Neuronal stem cell (in vitro differentiated cells): ENCODE measurements at regions not wholly inside any gene's neighbourhood (a gene's known extent, or its start where the extent isn't known, plus 50 kb on each side); places are given as distances from the start of the nearest gene placed in this dataset.

Experiments
- DNase-seq: peaks from one replicate; pipeline ENCODE4 v3.0.0-alpha.2; 2013; ENCODE audit warnings: low spot score
- H2AFZ ChIP-seq: one replicate; pipeline ENCODE4 v1.6.1; 2013; ENCODE audit warnings: mild to moderate bottlenecking, low read length, inconsistent platforms
- H2AK5ac ChIP-seq: 2 replicates; pipeline ENCODE4 v1.6.1; 2013; ENCODE audit warnings: low read depth, mild to moderate bottlenecking, inconsistent platforms, low read length, moderate library complexity, mixed read lengths
- H2BK120ac ChIP-seq: 2 replicates; pipeline ENCODE4 v1.6.1; 2013; ENCODE audit warnings: low read depth, mild to moderate bottlenecking, inconsistent platforms, low read length, moderate library complexity, mixed read lengths
- H2BK12ac ChIP-seq: one replicate; pipeline ENCODE4 v1.6.1; 2013; ENCODE audit warnings: low read length, inconsistent platforms
- H2BK15ac ChIP-seq: 2 replicates; pipeline ENCODE4 v1.6.1; 2013; ENCODE audit warnings: mild to moderate bottlenecking, low read length, inconsistent platforms, mixed read lengths
- H2BK5ac ChIP-seq: one replicate; pipeline ENCODE4 v1.6.1; 2013; ENCODE audit warnings: inconsistent platforms, mild to moderate bottlenecking, low read length, moderate library complexity
- H3K14ac ChIP-seq: one replicate; pipeline ENCODE4 v1.6.1; 2013; ENCODE audit warnings: low read length, inconsistent platforms
- H3K18ac ChIP-seq: 2 replicates; pipeline ENCODE4 v1.6.1; 2013; ENCODE audit warnings: low read length, inconsistent platforms
- H3K23ac ChIP-seq: 2 replicates; pipeline ENCODE4 v1.6.1; 2013; ENCODE audit warnings: low read depth, mild to moderate bottlenecking, mixed read lengths, low read length, inconsistent platforms; ENCODE audit not compliant: poor library complexity
- H3K27ac ChIP-seq: replicated peaks from 3 replicates; pipeline ENCODE4 v1.5.1; 2013; ENCODE audit warnings: low read length, inconsistent platforms
- H3K27me3 ChIP-seq, 3 experiments: 2 replicates each; pipeline ENCODE4 v1.6.1; 2013; ENCODE audit warnings: low read length in 3 of 3, mild to moderate bottlenecking in 2 of 3, inconsistent platforms in 1 of 3, low read depth in 1 of 3, mixed read lengths in 1 of 3, moderate library complexity in 1 of 3; ENCODE audit not compliant: control insufficient read depth in 3 of 3, insufficient read depth in 3 of 3
- H3K36me3 ChIP-seq, 2 donors: replicated peaks in 1 of 2; 2 replicates each; pipeline ENCODE4 v1.6.1; 2013; ENCODE audit warnings: low read length in 2 of 2; ENCODE audit not compliant: control insufficient read depth in 2 of 2, insufficient read depth in 2 of 2
- H3K4ac ChIP-seq: 2 replicates; pipeline ENCODE4 v1.6.1; 2013; ENCODE audit warnings: inconsistent platforms, mild to moderate bottlenecking, low read length, moderate library complexity
- H3K4me1 ChIP-seq, 2 donors: 1 replicate in 1 of 2; 2 replicates in 1 of 2; pipeline ENCODE4 v1.6.1; 2013; ENCODE audit warnings: low read length in 2 of 2, low read depth in 1 of 2; ENCODE audit not compliant: control insufficient read depth in 2 of 2, insufficient read depth in 1 of 2
- H3K4me2 ChIP-seq: one replicate; pipeline ENCODE4 v1.6.1; 2013; ENCODE audit warnings: mild to moderate bottlenecking, low read length, inconsistent platforms; ENCODE audit not compliant: insufficient read depth, poor library complexity, severe bottlenecking
- H3K4me3 ChIP-seq, 2 donors: 2 replicates each; pipeline ENCODE4 v1.5.1; 2013; ENCODE audit warnings: low read length in 2 of 2, mild to moderate bottlenecking in 2 of 2, inconsistent platforms in 1 of 2, moderate library complexity in 1 of 2
- H3K79me1 ChIP-seq: one replicate; pipeline ENCODE4 v1.6.1; 2013; ENCODE audit warnings: low read depth, mild to moderate bottlenecking, inconsistent platforms, low read length, moderate library complexity
- H3K9ac ChIP-seq: one replicate; pipeline ENCODE4 v1.6.1; 2013; ENCODE audit warnings: mild to moderate bottlenecking, low read depth, low read length, inconsistent platforms; ENCODE audit not compliant: poor library complexity
- H3K9me3 ChIP-seq, 2 donors: replicated peaks in 1 of 2; 2 replicates each; pipeline versions ENCODE3 to v1.6.1; 2013; ENCODE audit warnings: low read length in 2 of 2, mild to moderate bottlenecking in 2 of 2, inconsistent platforms in 1 of 2, low read depth in 1 of 2, mixed read lengths in 1 of 2, moderate library complexity in 1 of 2; ENCODE audit not compliant: control insufficient read depth in 2 of 2, insufficient read depth in 1 of 2
- H4K8ac ChIP-seq: one replicate; pipeline ENCODE4 v1.6.1; 2013; ENCODE audit warnings: low read depth, mild to moderate bottlenecking, inconsistent platforms, low read length, moderate library complexity
- H4K91ac ChIP-seq: one replicate; pipeline ENCODE4 v1.6.1; 2013; ENCODE audit warnings: low read length, low read depth, mild to moderate bottlenecking, inconsistent platforms; ENCODE audit not compliant: poor library complexity
- WGBS, 2 donors: extraction: QIAGEN DNeasy Blood & Tissue Kit; methylation state at CpG; one replicate each; pipeline ENCODE4 v1.1.7; 2013; ENCODE audit warnings: missing lambda C conversion rate in 2 of 2, mixed read lengths in 1 of 2; ENCODE audit not compliant: insufficient read length in 2 of 2, insufficient replicate concordance in 1 of 2; ENCODE audit errors: extremely low coverage in 2 of 2; 5-methylcytosine and 5-hydroxymethylcytosine counted together

DNA sequence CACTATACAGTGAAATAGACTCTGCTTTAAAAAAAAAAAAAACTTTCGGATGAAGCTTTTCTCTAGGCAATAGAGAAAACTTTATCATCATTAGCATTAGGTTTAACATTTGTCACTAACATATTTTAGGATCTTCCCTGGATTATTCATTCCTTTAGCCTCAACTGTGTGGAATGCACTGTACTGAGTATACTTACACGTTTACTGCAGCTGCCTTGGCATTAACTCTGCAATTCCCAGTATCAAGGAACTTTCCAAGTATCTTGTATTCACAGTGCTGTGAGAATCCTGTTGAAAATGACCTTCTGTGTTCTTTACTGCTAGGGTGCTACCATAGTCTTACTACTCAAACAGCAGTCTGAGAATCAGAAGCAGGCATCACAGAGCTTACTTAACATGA, 328.2 kb upstream of the COL3A1 start:
- Histone ChIP-seq H2AK5ac (no peak overlapping the region), H3K36me3 (no peaks in the 10 kb centered on the region), H3K27me3 (no peaks in the 10 kb centered on the region), H4K91ac (no peak overlapping the region), H3K27ac (no peak overlapping the region), H3K4me3 (no peak overlapping the region), H3K9ac (no peak overlapping the region), H3K18ac (no peak overlapping the region), H3K4me1 (no peaks in the 10 kb centered on the region), H4K8ac (no peak overlapping the region), H3K14ac (no peak overlapping the region), H3K23ac (no peak overlapping the region), H2BK12ac (no peak overlapping the region), H3K4ac (no peak overlapping the region), H2BK15ac (no peak overlapping the region), H3K4me2 (no peak overlapping the region), H2BK5ac (no peak overlapping the region), H3K79me1 (no peaks in the 10 kb centered on the region), H2AFZ (peak overlapping the region; percentile 15), H2BK120ac (no peak overlapping the region), H3K9me3 (peaks cover 0 to 3% of the 10 kb centered on the region in 2 donors)
- no CpG with 5 or more reads among the region's 2 CpGs for WGBS, 2 donors
- no peak for DNase-seq

GRCh38 chr2:188647430-188648070, 326.6 kb upstream of the COL3A1 start:
- Histone ChIP-seq H4K8ac (no peak overlapping the region), H2BK120ac (no peak overlapping the region), H2BK5ac (no peak overlapping the region), H3K9me3 (peaks cover 0 to 3% of the 10 kb centered on the region in 2 donors), H3K4ac (no peak overlapping the region), H3K79me1 (no peaks in the 10 kb centered on the region), H2BK12ac (no peak overlapping the region), H3K27me3 (no peaks in the 10 kb centered on the region), H3K18ac (no peak overlapping the region), H3K9ac (no peak overlapping the region), H3K4me2 (no peak overlapping the region), H2AK5ac (no peak overlapping the region), H3K23ac (no peak overlapping the region), H2BK15ac (no peak overlapping the region), H3K27ac (no peak overlapping the region), H4K91ac (no peak overlapping the region), H3K4me1 (no peaks in the 10 kb centered on the region), H2AFZ (peak overlapping the region; percentile 29), H3K14ac (no peak overlapping the region), H3K4me3 (no peak overlapping the region), H3K36me3 (no peaks in the 10 kb centered on the region)
- no CpG with 5 or more reads among the region's 3 CpGs for WGBS, 2 donors
- no peak for DNase-seq

DNA sequence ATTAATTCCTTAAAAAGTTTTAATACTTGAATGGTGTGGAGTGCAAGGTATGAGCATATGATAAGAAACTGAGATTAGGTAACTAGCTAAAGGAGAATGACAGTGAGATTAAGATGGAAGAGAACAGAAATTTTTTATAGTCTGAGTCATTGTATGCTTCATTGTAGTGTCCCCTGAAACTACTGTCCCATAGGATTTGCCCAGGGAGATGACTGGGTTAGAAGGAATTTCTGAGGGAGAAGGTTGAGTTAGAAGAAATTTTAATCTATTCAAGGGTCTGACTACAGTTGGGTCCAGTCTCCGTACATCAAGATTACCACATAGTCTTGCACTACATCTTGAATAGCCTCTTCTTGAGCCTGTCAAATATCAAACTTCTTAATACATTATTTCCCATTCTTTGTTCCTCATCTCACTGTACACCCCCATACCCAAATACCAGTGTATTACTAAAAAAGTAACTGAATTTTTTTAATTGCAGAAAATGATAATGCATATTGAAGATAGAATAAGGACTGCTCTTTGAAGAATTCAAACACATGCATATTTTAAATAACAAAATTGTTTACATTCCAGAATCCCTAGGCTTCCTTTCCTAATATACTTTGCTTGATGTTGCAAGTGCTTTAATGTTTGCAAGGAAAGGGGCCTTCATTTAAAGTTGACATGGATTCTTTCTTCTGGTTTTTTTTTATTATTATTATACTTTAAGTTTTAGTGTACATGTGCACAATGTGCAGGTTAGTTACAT, 314.3 kb upstream of the COL3A1 start:
- Histone ChIP-seq H2BK120ac (no peak overlapping the region), H3K4me1 (no peaks in the 10 kb centered on the region), H3K23ac (no peak overlapping the region), H2BK5ac (no peak overlapping the region), H2BK15ac (no peak overlapping the region), H4K8ac (no peak overlapping the region), H3K79me1 (no peaks in the 10 kb centered on the region), H4K91ac (no peak overlapping the region), H3K4ac (no peak overlapping the region), H3K9me3 (no peaks in the 10 kb centered on the region), H3K27ac (no peak overlapping the region), H2AK5ac (no peak overlapping the region), H3K4me3 (no peak overlapping the region), H3K4me2 (no peak overlapping the region), H3K36me3 (no peaks in the 10 kb centered on the region), H2AFZ (no peak overlapping the region), H3K9ac (no peak overlapping the region), H3K27me3 (no peaks in the 10 kb centered on the region), H3K18ac (no peak overlapping the region), H2BK12ac (no peak overlapping the region), H3K14ac (no peak overlapping the region)
- WGBS, 2 donors, result no CpG with 5 or more reads among the region's 1 CpG
- no peak for DNase-seq

DNA sequence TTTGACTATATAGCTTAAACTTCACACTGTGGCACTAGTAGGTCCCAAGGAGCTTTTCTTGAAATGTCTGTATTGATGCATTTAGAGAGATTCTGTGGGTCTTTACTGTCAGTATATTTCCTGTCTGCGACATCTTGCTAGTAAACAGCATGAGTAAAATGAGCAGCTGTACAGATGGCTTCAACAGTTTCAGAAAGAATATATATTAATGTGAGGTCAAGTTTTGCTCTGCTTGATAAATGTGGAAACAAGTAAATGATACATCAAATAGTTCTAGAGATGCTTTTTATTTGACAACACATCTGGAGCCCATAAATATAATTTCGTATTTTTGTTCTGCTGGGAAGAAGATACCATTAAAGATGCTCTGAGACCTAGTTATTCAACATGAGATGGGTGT, 310.9 kb upstream of the COL3A1 start:
- Histone ChIP-seq H3K4me3 (no peak overlapping the region), H3K36me3 (no peaks in the 10 kb centered on the region), H3K9me3 (no peaks in the 10 kb centered on the region), H4K8ac (no peak overlapping the region), H3K18ac (no peak overlapping the region), H4K91ac (no peak overlapping the region), H2AFZ (no peak overlapping the region), H3K27ac (no peak overlapping the region), H2BK120ac (no peak overlapping the region), H2BK5ac (no peak overlapping the region), H3K14ac (no peak overlapping the region), H2AK5ac (no peak overlapping the region), H3K23ac (no peak overlapping the region), H2BK12ac (no peak overlapping the region), H3K4ac (no peak overlapping the region), H3K9ac (no peak overlapping the region), H2BK15ac (no peak overlapping the region), H3K79me1 (no peaks in the 10 kb centered on the region), H3K4me1 (no peaks in the 10 kb centered on the region), H3K4me2 (no peak overlapping the region), H3K27me3 (no peaks in the 10 kb centered on the region)
- DNase-seq, result no peak
- no CpG with 5 or more reads among the region's 2 CpGs for WGBS, 2 donors
